PC-9 (cell line): ENCODE measurements at regions not wholly inside any gene's neighbourhood (a gene's known extent, or its start where the extent isn't known, plus 50 kb on each side); places are given as distances from the start of the nearest gene placed in this dataset.

Source experiments
- EZH2 ChIP-seq: fragments of 200-600 bp; sonication (generic); IDR thresholded peaks from 2 replicates; pipeline ENCODE4 v1.8.0; 2017; ENCODE audit warnings: antibody characterized with exemption, low read depth
- TF ChIP-seq, protein P1 (sequence below): fragments of 200-600 bp; sonication (generic); conservative IDR thresholded peaks from 2 replicates; pipeline ENCODE4 v1.6.1; 2017; ENCODE audit warnings: mixed run types, antibody characterized with exemption, mild to moderate bottlenecking, moderate library complexity

DNA sequence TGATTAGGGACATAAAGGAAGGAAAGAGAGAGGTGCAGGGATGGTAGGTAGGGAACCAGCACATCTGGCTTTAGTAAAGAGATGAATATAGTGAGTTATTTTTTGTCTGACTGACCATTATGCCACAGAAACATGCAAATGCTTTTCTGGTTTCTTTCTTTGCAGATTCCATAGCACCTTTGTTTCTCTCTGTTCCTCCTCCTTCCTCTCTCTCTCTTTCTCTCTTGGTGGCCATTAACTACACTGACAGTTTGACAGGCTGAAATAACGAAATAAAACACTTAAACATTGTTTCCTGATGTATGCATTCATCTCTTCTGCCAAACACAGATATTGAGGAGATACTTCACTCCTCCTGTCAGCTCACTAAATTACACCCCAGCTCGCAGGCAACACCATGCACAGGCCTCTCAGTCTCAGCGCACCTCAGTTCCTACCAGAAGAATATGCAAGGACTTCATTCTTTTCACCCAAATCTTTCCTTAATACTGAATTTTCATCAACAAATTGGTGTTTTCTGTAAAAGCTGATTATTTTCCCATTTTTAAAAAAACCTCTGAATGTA is 406.9 kb upstream of the SOX5 start:
- TF ChIP-seq, protein P1, sequence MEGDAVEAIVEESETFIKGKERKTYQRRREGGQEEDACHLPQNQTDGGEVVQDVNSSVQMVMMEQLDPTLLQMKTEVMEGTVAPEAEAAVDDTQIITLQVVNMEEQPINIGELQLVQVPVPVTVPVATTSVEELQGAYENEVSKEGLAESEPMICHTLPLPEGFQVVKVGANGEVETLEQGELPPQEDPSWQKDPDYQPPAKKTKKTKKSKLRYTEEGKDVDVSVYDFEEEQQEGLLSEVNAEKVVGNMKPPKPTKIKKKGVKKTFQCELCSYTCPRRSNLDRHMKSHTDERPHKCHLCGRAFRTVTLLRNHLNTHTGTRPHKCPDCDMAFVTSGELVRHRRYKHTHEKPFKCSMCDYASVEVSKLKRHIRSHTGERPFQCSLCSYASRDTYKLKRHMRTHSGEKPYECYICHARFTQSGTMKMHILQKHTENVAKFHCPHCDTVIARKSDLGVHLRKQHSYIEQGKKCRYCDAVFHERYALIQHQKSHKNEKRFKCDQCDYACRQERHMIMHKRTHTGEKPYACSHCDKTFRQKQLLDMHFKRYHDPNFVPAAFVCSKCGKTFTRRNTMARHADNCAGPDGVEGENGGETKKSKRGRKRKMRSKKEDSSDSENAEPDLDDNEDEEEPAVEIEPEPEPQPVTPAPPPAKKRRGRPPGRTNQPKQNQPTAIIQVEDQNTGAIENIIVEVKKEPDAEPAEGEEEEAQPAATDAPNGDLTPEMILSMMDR = no peak
- no peak for TF ChIP-seq EZH2
